ENCODE measurements at regions not wholly inside any gene's neighbourhood (a gene's known extent, or its start where the extent isn't known, plus 50 kb on each side); places are given as distances from the start of the nearest gene placed in this dataset.
"Not testable (repeated sequence)": the region's sequence is repeated elsewhere in the genome, so short reads cannot be mapped to it uniquely, and the experiment has no call there.

DNA sequence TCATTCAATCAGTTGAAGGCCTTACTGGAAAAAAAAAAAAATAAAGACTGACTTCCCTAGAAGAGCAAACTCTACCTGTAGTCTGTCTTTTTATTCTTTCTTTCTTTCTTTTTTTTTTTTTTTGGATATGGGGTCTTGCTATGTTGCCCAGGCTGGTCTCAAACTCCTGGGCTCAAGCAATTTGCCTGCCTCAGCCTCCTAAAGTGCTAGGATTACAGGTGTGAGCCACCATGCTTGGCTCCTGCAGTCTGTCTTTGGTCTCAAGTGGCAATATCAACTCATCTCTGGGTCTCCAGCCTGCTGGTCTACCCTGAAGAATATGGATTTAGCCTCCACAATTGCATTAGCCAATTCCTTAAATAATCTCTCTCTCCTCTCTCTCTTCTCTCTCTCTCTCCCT is 167.7 kb upstream of the P2RY1 start:
- no peak for DNase-seq (ENCODE audit: low read depth in 2 of 2)

DNA sequence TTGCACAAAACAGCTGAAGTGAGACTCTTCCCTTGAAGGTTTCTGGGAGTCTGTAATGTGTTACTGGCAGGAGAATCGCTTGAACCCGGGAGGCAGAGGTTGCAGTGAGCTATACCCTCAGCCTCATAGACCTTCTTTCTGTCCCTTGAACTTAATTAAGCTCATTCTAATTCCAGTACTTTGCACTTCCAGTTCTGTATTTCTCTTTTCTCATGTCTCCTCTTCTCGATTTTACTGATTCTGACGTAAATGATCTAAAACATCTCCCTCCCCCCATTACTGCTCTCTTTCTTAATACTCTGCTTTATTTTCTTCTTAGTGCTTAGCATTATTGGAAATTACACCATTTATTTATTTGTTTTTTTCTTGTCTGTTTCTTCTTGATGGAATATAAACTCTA is 165.4 kb upstream of the P2RY1 start:
- no peak for DNase-seq (ENCODE audit: low read depth in 2 of 2)

GRCh38 chr3:152671446-152672319 is 163.2 kb upstream of the P2RY1 start:
- DNase-seq (ENCODE audit: low read depth in 2 of 2), result no peak

DNA sequence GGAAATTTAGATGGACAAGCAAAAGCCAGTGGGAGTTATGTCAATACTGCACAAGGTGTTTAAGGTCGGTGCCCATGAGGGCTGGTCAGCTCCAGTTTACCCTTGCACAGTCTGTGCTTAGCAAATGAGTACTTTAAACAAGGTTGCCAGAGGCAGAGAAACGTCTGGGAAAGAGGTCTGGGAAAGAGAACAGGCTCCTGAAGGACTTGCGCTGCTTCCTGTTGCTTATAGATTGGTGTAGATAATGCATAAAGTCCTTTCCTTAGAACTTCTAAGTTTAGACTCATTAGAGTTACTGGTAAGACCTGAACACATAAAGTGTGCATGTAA is 162.6 kb upstream of the P2RY1 start:
- DNase-seq (ENCODE audit: low read depth in 2 of 2), result no peak

- DNase-seq (ENCODE audit: low read depth in 2 of 2), result no peak
These were observed 158.0 kb upstream of the P2RY1 start for GRCh38 chr3:152676810-152677379.

DNA sequence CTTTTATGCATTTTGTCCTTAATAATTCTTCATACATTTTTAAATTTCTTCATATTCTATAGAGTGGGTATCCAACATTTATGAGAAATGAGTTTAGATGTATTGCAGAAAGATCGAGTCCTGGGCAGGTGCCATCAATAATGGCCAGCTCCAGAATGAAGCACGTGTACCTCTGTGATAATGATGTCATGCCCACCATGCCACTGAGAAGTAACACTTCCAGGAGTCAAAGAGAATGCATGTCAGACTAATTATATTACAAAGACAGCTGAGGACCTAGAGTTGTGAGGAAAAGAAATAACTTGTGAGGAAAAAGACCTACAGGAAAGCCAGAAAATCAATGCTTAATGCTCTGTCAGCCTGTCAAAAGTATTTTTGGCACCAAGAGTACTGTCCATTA is 157.4 kb upstream of the P2RY1 start:
- no peak for DNase-seq (ENCODE audit: low read depth in 2 of 2)

- DNase-seq (ENCODE audit: low read depth in 2 of 2), result no peak
These were observed 152.5 kb upstream of the P2RY1 start for GRCh38 chr3:152682477-152682876.

DNA sequence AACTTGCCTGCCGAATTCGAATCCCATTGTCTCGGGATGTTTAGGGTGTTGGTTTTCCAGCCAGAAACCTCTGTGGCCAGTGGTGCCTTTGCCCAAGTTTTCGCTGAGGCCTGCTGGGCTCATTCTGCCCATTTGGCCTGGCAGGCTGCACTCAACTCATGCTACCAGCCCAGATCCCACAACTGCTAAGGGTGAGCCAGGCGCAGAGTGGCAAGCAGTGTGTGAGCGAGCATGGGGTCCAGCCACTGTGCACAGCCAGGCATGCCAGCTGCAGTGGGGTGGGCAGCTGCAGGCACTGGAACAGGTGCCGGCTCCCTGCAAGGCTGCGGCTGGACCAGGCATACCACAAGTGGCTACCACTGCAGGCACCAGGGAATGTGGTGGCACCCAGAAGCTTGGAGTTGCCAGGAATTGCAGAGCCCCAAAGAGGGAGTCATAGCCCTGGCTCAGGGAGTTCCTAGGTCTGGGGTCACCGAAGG is 151.4 kb upstream of the P2RY1 start:
- no peak for DNase-seq (ENCODE audit: low read depth in 2 of 2)

GRCh38 chr3:152684279-152684678 is 150.7 kb upstream of the P2RY1 start:
- DNase-seq (ENCODE audit: low read depth in 2 of 2), result no peak

GRCh38 chr3:152688313-152688712 is 146.6 kb upstream of the P2RY1 start:
- DNase-seq (ENCODE audit: low read depth in 2 of 2), result no peak

DNA sequence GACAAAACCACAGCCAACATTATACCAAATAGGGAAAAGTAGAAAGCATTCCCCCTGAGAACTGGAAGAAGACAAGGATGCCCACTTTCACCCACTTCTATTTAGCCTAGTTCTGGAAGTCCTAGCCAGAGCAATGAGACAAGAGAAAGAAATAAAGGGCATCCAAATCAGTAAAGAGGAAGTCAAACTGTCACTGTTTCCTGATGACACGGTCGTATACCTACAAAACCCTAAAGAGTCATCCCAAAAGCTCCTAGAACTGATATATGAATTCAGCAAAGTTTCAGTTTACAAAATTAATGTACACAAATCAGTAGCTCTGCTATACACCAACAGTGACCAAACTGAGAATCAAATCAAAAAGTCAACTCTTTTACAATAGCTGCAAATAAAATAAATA is 142.6 kb upstream of the P2RY1 start:
- not testable (repeated sequence) for DNase-seq (ENCODE audit: low read depth in 2 of 2)

- not testable (repeated sequence) for DNase-seq (ENCODE audit: low read depth in 2 of 2)
These were observed 141.2 kb upstream of the P2RY1 start for GRCh38 chr3:152693521-152694250.

- no peak for DNase-seq (ENCODE audit: low read depth in 2 of 2)
These were observed 139.1 kb upstream of the P2RY1 start for GRCh38 chr3:152695840-152696239.

DNA sequence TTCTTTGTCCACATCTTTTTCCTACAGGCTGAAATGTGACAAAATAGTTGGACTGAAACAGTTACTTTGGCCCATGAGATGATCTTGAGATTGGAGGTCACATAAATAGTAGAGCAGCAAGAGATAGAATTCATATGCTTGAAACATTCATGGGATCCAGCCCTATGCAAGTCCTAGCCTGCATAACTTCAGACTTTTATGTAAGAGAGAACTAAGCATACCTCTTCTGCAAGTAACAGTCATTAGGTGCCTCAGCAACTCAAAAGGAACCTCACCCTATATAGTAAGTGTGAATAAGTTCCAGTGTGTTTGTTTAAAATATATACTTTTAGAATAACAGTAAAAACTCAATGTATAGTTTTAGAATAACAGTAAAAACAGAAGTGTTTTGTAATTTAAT is 138.0 kb upstream of the P2RY1 start:
- no peak for DNase-seq (ENCODE audit: low read depth in 2 of 2)

DNA sequence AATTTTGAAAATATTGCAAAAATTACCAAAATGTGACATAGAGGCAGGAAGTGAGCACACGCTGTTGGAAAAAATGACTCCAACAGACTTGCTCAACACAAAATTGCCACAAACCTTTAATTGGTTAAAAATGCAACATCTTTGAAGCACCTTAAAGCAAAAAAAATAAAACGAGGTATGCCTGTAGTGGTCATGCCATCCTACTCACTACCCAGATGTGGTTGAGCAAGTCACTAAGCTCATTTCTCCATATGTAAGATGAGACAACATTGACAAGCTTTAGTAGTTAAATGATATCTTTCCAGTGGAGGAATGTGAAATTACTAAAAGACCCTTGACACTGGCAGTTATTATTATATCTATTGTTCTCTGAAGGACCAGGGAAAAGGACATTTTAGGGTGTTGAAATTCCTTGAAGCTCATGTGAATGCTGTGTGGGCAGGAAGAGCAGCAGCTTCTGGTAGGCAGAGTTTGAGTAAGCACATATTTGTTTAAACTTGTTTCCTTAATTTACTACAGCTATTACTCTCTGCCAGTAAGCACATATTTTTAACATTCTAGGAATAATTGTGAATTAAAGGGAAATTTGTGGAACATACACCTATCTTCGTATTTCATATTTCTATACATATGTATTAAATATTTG is 131.6 kb upstream of the P2RY1 start:
- DNase-seq (ENCODE audit: low read depth in 2 of 2), result no peak

DNA sequence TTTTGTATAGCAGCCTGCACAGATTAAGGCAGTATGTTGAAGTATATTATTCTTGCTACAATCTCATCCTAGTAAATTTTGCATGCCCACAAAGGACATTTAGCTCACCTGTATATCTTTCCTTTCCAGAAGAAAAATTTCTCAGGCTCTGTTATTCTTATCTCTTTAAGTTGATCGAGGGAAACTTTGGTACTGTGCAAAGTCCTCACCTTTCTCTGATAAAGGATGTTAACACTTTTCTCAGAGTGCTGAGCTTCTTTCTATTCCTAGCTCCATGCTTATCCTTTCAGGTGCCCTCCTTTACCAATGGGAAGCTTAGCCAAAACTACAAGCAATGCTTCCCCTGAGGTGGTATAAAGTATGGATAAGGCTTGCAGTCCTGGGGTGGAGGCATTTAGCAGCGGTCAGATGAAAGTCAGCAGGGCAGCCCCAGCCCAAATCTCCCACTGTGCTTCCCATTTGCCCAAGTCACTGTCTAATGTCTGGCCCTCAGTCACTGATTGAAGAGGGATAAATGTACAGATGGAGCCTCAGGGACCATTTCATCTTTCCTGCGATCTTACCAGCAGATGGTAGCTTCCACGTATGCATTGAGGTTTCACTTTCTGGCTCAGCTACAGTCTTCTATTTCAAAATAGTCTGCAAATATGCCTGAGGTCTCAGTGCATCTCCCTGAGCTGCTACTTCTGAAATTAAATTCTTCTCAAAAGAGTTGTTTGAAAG is 127.8 kb upstream of the P2RY1 start:
- DNase-seq (ENCODE audit: low read depth in 2 of 2), result no peak

DNA sequence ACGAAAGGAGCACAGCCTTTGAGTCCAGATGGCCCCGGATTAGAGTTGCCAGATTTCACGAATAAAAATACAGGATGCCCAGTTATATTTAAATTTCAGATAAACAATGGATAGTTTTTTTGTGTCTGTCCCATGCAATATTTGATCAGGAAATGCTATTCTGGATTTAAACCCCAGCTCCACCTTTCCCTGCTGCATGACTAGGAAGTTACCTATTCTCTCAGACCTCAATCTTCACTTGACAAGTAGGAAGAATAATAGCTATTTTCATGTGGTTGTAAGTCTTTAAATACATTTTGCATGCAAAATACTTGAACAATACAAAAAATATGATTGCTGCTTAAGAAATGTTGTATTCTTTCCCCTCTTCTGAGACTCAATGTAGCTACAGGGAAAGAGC is 125.3 kb upstream of the P2RY1 start:
- DNase-seq (ENCODE audit: low read depth in 2 of 2), result no peak

- no peak for DNase-seq (ENCODE audit: low read depth in 2 of 2)
These were observed 124.4 kb upstream of the P2RY1 start for GRCh38 chr3:152710549-152710948.

DNA sequence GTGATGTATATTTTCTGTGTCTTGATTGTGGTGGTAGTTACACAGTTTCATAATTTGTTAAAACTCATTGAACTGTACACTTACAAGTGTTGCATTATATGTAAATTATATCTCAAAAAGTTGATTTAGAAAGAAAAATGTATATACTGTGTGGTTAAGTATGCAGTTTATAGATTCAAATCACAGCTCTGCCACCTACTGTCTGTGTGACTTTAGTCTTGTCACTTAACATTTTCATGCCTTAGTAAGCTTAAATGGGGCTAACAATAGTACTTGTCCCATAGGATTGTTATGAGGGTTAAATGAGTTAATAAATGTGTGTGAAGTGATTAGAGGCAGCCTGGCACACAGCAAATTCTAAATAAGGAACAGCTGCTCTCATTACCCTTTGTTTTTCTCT is 120.9 kb upstream of the P2RY1 start:
- no peak for DNase-seq (ENCODE audit: low read depth in 2 of 2)

- no peak for DNase-seq (ENCODE audit: low read depth in 2 of 2)
These were observed 120.4 kb upstream of the P2RY1 start for GRCh38 chr3:152714507-152714906.

DNA sequence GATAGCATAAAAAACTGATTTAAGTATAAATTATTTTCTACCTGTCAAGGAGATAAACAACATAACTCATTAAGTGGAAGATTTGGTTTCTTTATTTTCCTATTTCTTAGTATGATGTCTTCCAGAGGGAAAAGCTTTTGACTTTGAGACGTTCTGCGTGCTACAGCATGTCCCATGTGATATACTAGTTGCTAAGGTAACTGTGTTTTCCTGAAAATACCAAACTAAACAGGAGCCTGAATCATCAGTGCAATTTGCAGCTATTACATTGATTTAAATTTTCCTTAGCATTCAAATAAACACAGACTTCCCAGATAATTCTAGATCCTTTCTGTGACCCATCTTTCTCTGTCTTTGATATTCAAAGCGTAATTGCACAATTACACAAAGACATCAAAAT is 117.7 kb upstream of the P2RY1 start:
- no peak for DNase-seq (ENCODE audit: low read depth in 2 of 2)

- DNase-seq (ENCODE audit: low read depth in 2 of 2), result no peak
These were observed 116.1 kb upstream of the P2RY1 start for GRCh38 chr3:152718810-152719209.
